ENCODE measurements at regions not wholly inside any gene's neighbourhood (a gene's known extent, or its start where the extent isn't known, plus 50 kb on each side); places are given as distances from the start of the nearest gene placed in this dataset.
A peak's percentile ranks its signal among the peaks of the same experiment; 100 is the strongest.

GRCh38 chr22:22418957-22419356 is 89.6 kb downstream of the ZNF280B start:
- no peak for DNase-seq (ENCODE audit: low spot score)

DNA sequence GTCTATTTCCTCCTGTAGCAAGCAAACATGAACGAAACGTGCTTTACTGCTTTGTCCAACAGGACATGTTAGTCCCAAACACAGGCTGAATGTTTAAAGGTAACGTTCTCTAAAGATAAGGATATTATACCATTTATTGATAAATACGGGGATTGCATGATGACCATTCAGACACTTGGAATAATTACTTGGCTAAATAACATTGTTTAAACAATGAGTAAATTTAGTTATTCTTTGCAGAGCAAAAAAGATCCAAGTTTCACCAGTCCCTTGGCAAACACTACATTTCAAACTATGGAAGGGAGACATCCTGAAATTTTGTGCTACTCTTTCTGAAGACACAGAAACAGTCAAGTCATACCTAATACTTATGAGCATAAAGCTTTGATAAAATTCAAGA is 88.0 kb downstream of the ZNF280B start:
- DNase-seq (ENCODE audit: low spot score) = no peak

DNA sequence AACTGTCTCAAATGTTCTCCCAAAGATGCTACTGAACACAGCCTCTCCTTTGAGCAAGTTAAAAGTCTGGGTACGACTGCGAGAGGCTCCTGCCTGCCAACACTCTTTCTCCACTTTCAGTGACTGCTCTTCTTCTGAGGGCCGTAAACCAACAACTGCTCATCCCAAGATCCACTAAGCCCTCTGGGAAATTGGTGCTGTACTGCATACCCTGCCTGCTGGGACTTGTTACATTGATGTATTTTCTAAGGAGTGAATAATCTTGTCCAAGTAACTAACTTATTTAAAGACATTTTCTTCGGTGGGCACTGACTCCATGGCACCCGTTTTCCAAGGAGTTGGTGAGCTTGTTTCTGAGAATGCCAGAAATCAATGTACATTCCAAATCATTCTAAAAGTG is 87.2 kb downstream of the ZNF280B start:
- no peak for DNase-seq (ENCODE audit: low spot score)

- peak; percentile 43 for DNase-seq (ENCODE audit: low spot score)
Measured at GRCh38 chr22:22422629-22423112, 85.9 kb downstream of the ZNF280B start.

DNA sequence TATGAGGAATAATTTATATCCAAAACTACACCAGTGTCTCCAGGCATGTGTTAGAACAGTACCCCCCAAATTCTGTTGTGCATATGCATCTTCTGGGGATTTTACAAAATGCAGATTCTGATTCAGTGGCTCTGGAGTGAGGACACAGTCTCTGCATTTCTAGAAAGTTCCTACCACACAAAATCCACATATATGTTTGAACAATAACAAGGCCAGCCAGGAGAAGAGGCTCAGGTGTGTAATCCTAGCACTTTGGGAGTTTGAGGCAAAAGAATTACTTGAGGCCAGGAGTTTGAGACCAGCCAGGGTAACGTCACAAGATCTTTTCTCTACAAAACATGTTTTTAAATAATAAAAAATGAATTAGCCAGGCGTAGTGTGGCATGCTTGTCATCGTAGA is 84.9 kb downstream of the ZNF280B start:
- no peak for DNase-seq (ENCODE audit: low spot score)

DNA sequence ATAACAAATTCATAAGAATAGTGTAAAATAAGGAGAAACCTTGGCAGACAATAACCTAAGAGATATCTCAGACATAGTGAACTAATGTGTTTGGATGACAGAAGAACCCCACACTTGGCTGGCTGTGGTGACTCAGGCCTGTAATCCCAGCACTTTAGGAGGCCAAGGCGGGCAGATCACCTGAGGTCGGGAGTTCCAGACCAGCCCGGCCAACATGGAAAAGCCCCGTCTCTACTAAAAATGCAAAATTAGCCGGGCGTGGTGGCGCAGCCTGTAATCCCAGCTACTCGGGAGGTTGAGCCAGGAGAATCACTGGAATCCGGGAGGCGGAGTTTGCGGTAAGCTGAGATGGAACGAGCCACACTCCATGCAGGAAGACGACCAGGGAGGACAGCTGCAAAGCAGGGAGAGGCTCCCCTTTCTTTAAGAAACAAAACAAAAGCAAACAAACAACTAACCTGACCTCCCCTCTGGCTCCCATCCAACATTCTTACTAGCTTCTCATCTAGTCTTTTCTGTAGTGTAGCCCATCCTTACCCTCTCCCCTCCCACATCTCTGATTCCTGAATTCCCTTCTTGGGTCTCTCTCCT is 84.2 kb downstream of the ZNF280B start:
- DNase-seq (ENCODE audit: low spot score) = no peak

GRCh38 chr22:22424956-22425355 is 83.6 kb downstream of the ZNF280B start:
- DNase-seq (ENCODE audit: low spot score) = no peak

GRCh38 chr22:22425356-22425755 is 83.2 kb downstream of the ZNF280B start:
- DNase-seq (ENCODE audit: low spot score) = no peak

- no peak for DNase-seq (ENCODE audit: low spot score)
Measured at GRCh38 chr22:22425783-22426624, 82.5 kb downstream of the ZNF280B start.

GRCh38 chr22:22427542-22428065 is 80.9 kb downstream of the ZNF280B start:
- DNase-seq (ENCODE audit: low spot score) = no peak

- DNase-seq (ENCODE audit: low spot score) = no peak
Measured at GRCh38 chr22:22428222-22429098, 80.1 kb downstream of the ZNF280B start.

DNA sequence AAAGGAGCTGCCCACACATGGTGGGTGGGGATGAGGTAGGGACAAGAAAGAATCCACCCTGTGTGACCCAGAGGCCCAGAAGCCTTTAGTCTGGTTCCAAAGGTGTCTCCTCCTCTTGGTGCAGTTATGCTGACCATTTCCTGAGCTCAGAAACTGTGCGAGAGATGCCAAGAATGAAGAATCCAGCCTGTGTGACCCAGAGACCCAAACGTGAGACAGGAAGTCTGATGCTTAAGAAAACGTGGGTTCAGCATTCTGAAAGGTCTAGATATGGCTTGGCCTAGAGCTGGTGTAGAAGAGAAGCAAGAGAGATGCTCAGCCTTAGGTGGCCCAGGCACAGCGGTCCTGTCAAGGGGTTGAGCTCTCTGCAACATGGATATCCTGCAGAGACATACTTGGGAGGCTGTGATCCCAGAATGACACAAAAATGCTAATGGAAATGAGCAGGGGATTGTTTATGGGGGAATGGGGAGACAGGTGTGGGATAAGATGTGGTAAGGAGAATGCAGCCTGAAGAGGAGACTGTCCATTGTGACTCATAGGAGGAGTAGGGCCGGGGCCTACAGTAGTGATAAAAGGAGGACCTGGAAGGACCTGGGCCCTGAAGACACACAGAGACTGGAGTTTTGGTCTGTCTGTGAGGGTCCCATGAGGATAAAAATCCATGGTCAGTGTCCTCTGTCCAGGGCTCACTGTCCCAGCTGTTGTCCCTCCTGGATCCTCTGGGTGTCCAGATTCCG is 79.0 kb downstream of the ZNF280B start:
- DNase-seq (ENCODE audit: low spot score) = no peak

GRCh38 chr22:22430111-22430820 is 78.3 kb downstream of the ZNF280B start:
- no peak for DNase-seq (ENCODE audit: low spot score)

- DNase-seq (ENCODE audit: low spot score) = peak; percentile 49
Measured at GRCh38 chr22:22431271-22432220, 77.0 kb downstream of the ZNF280B start.

- no peak for DNase-seq (ENCODE audit: low spot score)
Measured at GRCh38 chr22:22432479-22432878, 76.1 kb downstream of the ZNF280B start.

- no peak for DNase-seq (ENCODE audit: low spot score)
Measured at GRCh38 chr22:22432937-22433336, 75.6 kb downstream of the ZNF280B start.

GRCh38 chr22:22433770-22434169 is 74.8 kb downstream of the ZNF280B start:
- no peak for DNase-seq (ENCODE audit: low spot score)

Measured in CD4-positive, alpha-beta T cell treated with Interleukin-15 for 4 hours (primary cell).